NCI-H460 (cell line): ENCODE measurements at regions not wholly inside any gene's neighbourhood (a gene's known extent, or its start where the extent isn't known, plus 50 kb on each side); places are given as distances from the start of the nearest gene placed in this dataset.

Source experiments
- DNase-seq: peaks from one replicate; pipeline ENCODE4 v3.0.0-alpha.2; 2016; ENCODE audit warnings: low read depth; ENCODE audit errors: extremely low read depth

DNA sequence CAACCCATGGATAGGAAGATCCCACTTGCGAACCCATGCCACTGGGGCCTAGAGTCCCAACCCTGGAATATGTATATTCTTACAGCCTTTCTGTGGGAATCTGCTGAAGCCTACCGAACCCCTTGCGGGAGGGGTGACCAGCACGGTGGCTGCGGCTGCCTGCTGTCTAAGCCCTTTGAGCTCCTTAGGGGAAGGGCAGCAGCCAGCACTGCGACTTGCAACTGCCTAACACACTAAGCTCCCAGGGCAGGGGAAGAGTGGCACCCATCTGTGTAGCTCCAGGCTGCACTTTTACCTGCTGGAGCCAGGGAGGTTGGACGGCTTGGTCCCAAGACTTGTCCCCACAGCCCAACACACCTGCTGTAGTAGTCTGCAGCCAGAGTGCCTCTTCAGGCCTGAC, 1968.7 kb upstream of the FLRT2 start:
- no peak for DNase-seq

DNA sequence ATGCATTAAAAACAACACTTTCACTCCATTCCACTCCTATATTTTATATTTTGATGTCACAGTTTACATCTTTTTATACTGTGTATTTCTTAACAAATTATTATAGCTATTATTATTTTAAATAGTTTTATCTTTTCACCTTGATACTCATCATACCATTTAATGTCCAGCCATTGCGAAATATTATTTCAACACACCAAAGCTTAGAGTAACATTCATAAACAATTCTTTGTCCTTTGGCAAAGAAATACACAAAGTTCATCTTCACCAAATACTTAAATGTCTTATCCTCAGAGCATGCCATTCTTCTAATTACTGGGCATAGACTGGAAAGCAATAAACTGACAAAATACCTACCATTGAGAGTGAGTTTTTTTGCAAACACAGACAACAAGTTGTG, 1963.4 kb upstream of the FLRT2 start:
- no peak for DNase-seq

DNA sequence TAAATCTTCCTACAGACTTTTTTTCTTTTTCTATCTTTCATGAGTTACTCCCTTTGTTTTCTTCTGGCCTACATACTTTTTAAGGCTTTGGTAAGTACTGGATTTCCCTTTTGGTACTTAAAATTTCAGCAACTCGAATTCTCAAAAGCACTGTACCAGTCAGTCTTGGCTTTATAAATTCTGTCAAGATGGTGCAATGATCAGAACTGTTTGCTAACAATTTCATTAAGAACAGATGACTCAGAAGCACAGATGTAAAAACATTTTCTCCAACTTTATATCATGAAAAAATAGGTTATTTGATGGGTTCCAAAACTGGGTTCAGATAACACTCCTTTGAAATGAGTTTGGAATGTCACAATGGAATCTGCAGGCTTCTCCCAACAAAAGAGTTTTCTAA, 1961.8 kb upstream of the FLRT2 start:
- DNase-seq, result no peak

DNA sequence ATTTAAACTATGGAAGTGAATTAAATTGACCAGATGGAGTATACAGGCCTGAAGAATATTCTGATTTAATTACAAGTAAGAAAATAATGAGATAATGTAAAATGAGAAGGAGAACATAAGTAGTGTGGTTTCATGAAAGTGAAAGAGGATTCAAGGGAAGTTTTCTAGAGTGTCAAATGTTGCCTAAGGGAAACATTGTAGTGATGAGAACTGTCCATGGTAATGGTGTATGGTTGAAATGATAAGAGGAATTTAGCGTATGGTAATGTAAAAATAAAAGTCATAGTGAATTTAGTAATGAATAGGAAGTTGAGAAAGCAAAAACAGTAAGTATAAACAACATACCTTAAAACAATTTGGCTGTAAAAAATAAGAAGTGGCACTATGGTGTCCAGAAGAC, 1954.6 kb upstream of the FLRT2 start:
- DNase-seq, result no peak

DNA sequence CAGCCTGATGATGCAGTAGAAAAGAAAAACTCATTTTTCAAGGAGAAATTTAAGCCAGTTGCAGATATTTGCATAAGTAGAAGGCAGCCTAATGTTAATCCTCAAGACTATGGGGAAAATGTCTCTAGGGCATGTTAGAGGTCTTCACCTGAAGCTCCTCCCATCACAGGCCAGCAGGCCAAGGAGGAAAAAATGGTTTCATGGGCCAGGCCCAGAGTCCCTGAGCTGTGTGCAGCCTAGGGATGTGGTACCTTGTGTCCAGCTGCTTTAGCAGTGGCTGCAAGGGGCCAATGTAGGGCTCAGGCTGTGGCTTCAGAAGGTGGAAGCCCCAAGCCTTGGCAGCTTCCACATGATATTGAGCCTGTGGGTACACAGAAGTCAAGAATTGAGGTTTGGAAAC, 1946.7 kb upstream of the FLRT2 start:
- no peak for DNase-seq

DNA sequence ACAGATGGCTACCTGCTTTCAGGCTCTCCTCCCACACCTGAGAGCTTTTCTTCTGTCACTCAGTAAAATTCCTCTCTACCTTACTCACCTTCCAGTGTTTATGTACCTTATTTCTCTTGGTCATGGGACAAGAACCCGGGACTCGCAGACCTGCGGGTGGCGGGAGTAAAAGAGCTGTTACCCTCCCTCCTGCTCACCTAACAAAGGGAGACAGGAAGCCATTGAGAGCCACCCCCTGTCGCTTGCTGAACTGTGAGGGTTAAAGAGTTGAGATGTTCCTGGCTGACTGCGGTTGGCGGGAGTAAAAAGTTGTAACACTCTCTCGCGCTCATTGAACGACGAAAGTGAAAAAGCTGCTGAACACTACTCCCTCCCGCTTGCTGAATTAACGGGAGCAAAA, 1935.1 kb upstream of the FLRT2 start:
- DNase-seq, result no peak

DNA sequence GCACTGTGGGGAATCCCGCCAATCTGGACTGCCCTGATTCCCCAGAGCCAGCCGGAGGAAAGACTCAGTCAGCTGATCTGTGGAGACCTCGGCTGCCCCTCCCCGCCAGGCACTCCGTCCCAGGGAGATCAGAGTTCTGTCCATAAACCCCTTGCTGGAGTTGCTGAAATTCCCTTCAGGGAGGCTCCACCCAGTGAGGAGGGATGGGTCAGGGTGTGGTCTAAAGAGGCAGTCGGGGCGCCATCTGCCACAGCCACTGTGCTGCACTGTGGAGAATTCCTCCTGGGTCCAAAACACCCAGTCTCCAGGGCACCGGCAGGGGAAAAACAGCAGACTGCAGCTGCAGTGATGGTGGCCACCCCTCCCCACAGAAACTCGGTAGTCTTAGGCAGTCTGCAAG, 1922.3 kb upstream of the FLRT2 start:
- no peak for DNase-seq

DNA sequence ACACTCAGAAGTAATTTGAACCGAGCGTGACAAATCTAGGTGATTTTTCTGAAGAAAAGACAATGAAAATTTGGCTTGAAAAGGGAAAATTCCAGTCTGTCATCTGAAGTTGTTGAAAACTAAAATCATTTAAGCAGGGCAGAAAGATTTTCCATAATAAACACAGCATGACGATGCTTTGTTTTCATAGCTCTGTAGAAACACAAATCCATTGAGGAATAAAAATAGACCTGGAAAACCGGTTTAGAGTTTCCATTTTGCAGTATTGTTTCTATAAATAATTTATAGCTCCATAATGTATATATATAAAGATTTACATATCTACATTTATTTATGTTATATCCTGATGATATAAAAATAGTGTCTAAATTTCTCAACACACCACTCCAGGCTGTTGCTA, 1918.5 kb upstream of the FLRT2 start:
- no peak for DNase-seq

DNA sequence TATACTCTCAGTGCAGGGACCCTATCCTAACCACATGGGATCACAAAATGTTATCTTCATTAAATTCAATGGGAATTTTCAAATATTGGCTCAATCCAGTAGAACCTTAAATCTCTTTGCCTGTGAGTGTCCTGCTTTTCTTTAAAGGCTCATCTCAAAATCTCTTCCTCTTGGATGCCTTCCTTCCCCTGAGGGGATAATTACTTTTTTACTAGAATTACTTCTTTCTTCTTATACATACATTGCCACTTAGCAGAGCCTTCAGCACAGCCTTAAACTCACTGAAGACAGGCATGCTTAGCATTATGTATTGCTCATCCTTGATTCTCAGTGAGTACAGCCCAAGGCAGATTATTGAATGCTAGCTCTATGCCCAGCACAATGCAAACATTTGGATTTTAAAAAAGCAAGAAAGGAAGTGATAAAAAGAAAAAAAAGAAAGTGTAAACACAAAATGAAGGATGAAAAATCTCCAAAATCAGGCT, 1918.0 kb upstream of the FLRT2 start:
- no peak for DNase-seq

DNA sequence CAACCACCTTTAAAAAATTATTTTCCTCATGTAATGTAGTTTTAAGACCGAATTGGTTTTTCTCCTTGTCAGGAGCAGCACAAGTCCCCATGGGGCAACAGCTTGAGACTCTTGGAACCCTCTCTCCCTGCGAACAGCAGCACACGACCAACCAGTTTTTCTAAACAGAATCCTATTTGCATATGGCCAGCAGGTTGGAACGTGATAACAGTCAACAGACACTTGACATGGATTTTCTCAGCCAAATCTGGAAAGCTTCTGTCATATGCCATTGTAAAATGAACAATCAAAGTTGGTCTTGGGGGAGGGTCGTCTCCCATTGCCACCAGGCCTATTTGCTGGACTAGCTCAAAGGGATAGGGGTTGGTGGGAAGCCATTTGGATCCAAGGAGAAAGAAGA, 1915.0 kb upstream of the FLRT2 start:
- no peak for DNase-seq

DNA sequence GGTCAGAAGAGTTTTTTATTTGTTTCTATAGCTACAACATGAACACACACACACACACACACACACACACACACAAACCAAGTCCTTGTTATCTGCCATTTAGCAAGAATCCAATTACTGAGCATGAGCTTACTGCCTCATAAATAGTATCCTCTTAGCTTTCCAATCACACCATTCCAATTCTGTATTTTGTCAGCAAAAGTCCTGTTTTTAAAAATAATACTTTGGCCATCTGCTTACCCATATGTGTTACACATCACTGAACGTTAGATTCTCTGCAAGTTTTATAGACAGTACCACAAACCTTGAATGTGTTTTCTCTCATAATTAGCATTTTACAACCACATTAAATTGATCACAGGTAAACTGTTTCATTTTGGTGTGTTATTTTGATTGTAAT, 1905.4 kb upstream of the FLRT2 start:
- DNase-seq, result no peak

DNA sequence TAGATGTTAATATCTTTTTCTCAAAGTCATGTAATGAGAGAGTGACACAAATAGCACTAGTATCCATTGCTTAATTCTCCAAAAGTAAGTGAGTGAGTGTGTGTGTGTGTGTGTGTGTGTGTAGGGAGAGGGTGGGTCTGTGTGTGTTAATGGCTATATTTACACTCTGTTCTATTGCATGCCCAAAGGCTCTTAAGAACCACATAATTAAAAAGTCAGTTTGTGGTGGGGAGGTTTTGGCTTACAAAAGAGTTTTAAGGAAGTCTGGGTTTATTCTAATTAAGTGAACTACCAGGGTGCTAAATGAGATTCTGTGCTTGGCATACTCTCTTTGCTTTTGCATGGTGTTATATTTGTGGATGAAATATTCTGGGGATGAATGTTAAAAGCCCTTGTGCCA, 1897.6 kb upstream of the FLRT2 start:
- DNase-seq, result no peak

DNA sequence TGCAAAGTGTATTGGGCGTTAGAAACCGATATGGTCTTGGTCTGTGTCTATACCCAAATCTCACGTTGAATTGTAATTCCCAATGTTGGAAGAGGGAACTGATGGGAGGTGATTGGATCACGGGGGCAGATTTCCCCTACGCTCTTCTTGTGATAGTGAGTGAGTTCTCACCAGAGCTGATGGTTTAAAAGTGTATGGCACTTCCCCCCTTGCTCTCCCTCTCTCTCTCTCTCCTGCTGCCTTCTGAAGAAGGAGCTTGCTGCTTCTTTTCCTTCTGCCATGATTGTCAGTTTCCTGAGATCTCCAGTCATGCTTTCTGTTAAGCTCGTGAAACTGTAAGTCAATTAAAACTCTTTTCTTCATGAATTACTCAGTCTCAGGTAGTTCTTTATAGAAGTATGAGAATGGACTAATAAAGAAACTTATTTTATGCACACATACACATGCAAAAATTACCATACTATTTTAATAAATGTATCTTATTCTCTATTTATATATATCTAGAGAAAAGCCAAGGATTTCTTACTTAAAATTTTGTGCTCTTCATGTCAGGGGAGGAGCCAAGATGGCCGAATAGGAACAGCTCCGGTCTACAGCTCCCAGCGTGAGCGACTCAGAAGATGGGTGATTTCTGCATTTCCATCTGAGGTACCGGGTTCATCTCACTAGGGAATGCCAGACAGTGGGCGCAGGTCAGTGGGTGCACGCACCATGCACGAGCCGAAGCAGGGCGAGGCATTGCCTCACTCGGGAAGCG, 1891.0 kb upstream of the FLRT2 start:
- peak; percentile 4 for DNase-seq

DNA sequence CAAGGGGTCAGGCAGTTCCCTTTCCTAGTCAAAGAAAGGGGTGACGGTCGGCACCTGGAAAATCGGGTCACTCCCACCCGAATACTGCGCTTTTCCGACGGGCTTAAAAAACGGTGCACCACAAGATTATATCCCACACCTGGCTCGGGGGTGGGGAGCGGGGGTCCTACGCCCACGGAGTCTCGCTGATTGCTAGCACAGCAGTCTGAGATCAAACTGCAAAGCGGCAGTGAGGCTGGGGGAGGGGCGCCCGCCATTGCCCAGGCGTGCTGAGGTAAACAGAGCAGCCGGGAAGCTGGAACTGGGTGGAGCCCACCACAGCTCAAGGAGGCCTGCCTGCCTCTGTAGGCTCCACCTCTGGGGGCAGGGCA, 1890.5 kb upstream of the FLRT2 start:
- DNase-seq, result peak; percentile 19

DNA sequence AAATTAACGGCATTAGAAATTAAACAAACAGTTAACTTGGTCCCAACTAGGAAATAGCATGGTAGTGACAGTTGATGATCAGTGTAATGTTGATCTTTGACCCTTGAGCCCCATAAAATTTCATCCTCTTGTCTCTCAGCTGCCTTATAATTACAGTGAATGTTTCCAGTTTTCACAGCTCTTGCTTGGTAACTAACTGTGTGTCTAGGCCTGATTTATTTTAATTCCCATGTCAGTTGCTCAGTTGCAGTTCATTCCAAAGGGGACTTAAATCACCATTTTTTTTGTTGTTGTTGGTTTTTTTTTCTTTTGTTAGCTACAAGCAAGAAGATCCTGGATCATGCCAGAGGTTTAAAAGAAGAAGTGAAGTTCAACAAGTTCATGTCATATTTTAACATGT, 1883.7 kb upstream of the FLRT2 start:
- DNase-seq, result no peak

DNA sequence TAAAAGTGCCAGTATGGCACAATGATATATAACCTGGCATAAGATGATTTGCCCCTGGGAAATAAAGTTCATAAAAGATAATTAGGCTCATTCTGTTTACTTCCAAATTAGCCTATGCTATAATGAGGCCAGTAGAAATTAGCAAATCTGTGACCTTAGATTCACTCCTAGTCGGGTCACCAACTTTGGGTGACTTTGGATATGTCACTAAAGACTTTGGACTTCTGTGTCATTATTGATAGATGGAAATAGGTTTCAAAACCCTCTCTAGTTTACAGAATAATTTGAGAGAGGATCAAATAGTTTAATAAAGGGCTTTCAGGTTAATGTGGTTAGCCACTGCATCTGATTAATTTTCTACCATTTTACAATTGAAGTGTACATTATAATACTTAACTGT, 1869.3 kb upstream of the FLRT2 start:
- DNase-seq, result no peak

DNA sequence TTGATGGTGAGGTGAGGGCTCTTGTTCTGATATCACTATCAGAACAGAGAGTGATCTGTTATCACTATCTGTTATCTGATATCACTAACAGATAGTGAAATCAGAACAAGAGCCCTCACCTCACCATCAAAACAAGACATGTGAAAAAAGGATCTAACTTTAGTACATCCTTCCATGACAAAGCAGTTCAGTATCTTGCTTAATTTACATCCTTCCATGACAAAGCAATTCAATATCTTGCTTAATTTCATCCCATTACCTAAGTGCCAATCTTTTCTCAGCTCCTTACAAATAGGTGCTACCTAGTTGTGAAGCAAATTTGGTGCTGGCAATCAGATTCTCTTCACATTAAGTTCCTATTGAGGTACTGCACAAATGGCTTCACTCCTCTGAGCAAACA, 1865.6 kb upstream of the FLRT2 start:
- DNase-seq, result no peak

DNA sequence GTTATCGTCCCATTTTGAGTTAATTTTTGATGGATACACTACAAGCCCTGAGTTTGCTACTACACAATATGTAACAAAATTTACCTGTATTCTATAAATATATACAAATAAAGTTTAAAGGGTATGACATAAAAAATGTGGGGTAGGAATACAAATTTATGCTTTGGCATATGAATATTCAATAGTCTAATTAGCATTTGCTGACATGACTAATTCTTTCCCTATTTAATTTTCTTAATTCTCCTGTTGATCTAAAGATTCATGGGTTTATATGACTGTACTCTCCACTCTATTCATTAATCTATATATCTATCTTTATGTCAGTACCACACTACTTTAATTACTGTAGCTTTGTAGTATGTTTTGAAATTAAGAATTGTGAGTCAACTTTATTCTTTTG, 1840.7 kb upstream of the FLRT2 start:
- DNase-seq, result no peak

DNA sequence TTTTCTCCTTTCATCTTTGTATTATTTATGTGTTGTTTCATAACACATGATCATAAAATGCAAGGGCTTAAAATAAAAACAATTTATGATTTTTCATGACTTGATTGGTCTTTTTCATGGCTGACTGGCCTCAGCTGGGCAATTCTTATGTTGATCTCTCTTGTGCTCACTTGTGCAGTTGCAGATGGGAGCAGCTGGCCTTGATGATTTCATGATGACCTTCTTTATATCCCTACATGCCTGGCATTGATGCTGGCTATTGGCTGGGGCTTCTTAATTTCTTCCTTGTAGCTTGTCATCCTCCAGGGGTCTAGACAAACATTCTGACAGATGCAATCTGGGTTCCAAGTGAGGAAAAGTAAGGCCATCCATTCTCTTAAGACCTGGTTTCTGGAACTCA, 1832.8 kb upstream of the FLRT2 start:
- no peak for DNase-seq

DNA sequence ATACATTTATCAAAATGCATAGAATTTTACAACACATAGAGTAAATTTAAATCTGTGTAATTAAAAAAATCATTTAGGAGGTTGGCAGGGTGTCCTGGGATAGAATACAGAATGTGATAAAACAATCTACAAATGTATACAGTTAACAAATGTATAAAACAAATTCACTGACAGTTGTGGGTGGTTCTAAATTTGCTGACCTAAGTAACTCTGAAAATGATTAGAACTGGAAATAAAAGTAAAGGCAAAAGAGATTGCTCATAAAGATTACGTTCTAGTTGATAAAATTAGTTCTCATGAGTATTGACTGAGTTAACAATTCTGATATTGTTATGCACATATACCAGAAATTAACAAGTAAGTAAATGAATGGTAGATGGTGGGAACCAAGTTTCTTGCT, 1827.3 kb upstream of the FLRT2 start:
- no peak for DNase-seq

DNA sequence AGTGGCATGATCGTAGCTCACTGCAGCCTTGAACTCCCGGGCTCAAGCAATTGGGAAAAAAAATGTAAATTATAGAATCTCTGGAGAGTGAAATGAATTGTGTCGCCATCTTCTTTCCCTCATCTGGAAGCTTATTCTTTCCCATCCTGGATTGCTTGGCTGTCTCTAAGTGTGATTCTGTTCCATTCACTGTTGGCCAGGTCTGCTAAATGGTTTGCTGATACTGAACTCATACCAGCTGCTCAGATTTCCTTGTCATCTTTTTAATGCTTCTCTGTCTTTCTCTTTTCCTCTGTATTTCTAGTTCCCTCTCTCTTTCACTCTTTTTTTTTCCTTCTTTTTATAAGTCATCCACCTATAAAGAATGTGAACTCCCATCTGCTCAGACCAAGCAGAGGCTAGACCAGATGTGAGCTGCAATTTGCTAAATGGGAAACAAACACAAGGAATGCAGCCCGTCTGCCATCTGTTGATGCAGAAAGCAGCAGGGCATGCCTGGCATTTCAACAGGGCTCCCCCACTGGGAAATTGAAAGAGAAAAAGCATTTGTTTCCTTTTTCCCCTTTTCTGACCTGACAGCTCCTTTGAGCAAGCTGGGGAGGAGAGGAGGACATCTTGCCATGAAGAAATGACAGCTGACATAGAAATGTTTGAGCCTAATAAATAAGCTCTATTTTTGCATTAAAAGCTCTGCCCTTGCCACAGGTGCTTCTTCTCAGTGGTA, 1823.6 kb upstream of the FLRT2 start:
- no peak for DNase-seq

DNA sequence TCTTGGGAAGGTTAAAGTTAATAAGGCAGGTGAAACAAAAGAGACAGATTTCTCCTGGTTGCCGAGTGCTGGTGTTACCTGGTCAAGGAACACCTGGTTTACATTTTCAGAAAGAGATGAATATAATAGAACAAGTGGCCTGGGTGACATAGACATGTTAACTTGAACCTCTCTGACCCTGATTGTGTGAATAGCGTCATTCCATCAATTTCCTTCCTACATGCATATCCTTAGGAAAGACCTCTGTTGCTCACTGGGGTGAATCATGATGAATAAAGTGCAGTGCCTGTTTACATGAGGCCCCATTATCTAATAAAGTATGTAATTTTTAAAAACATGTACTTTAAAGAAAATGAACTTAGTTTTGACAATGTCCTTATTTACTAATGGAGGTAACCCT, 1822.9 kb upstream of the FLRT2 start:
- no peak for DNase-seq

DNA sequence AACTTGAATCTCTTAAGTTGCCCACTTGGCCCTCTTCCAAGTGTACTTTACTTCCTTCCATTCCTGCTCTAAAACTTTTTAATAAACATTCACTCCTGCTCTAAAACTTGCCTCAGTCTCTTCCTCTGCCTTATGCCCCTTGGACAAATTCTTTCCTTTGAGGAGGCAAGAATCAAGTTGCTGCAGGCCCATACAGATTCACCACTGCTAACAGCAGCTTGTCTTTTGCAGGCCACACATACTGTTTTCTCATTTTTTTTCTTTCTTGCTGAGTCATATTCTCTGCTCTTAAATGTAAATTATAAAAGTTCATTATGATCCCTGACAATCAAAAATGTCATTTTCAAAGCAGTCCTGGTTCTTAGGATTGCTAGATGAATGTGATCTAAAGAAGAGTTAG, 1820.8 kb upstream of the FLRT2 start:
- DNase-seq, result no peak
